CD4-positive, alpha-beta memory T cell (primary cell): ENCODE measurements at regions not wholly inside any gene's neighbourhood (a gene's known extent, or its start where the extent isn't known, plus 50 kb on each side); places are given as distances from the start of the nearest gene placed in this dataset.

Source experiments
- CTCF ChIA-PET: fragments of 350-600 bp; sonication (Branson Sonifier 250); formaldehyde crosslinking; loops from one replicate; lab custom pipeline; 2021; ENCODE audit warnings: inconsistent platforms; ENCODE audit not compliant: partially characterized antibody; lab: Charles Lee
- POLR2A ChIA-PET: fragments of 350-600 bp; sonication (Branson Sonifier 250); formaldehyde crosslinking; loops from one replicate; lab custom pipeline; 2021; ENCODE audit not compliant: partially characterized antibody; lab: Charles Lee
- DNase-seq, 5 donors: peaks; one replicate each; pipeline versions ENCODE4 v3.0.0 to v3.0.0-alpha.2; 2020 to 2022; ENCODE audit warnings: mixed read lengths in 1 of 5
- H3K27ac ChIP-seq: one replicate; pipeline ENCODE4 v1.7.0; 2013; ENCODE audit warnings: low read depth, low read length
- H3K27me3 ChIP-seq: 2 replicates; pipeline ENCODE4 v1.7.0; 2013; ENCODE audit warnings: mild to moderate bottlenecking, low read length, moderate library complexity; ENCODE audit not compliant: insufficient read depth
- H3K36me3 ChIP-seq: 2 replicates; pipeline ENCODE4 v1.7.0; 2013; ENCODE audit warnings: mild to moderate bottlenecking, low read length, moderate library complexity; ENCODE audit not compliant: insufficient read depth
- H3K4me1 ChIP-seq: 2 replicates; pipeline ENCODE4 v1.7.0; 2013; ENCODE audit warnings: mild to moderate bottlenecking, low read length, moderate library complexity; ENCODE audit not compliant: insufficient read depth
- H3K4me3 ChIP-seq, 2 donors: one replicate each; pipeline ENCODE4 v1.7.0; 2013; ENCODE audit warnings: low read length in 2 of 2, mild to moderate bottlenecking in 1 of 2
- H3K9me3 ChIP-seq, 2 donors: one replicate each; pipeline ENCODE4 v1.7.0; 2013; ENCODE audit warnings: low read length in 2 of 2, control low read depth in 1 of 2; ENCODE audit not compliant: control insufficient read depth in 1 of 2
- H3K27ac Mint-ChIP-seq, 7 donors: one replicate each; pipeline ENCODE4 v1.8.0; 2020 to 2021; ENCODE audit warnings: mixed read lengths in 7 of 7, mild to moderate bottlenecking in 6 of 7, inconsistent platforms in 3 of 7, moderate library complexity in 3 of 7
- H3K27me3 Mint-ChIP-seq, 2 donors: one replicate each; pipeline ENCODE4 v1.8.0; 2020 to 2021; ENCODE audit warnings: mixed read lengths in 2 of 2
- H3K36me3 Mint-ChIP-seq, 2 donors: one replicate each; pipeline ENCODE4 v1.8.0; 2020 to 2021; ENCODE audit warnings: mixed read lengths in 2 of 2, inconsistent platforms in 1 of 2, mild to moderate bottlenecking in 1 of 2
- H3K4me1 Mint-ChIP-seq, 4 donors: one replicate each; pipeline ENCODE4 v1.8.0; 2020 to 2021; ENCODE audit warnings: mixed read lengths in 4 of 4, mild to moderate bottlenecking in 1 of 4
- H3K4me3 Mint-ChIP-seq, 8 donors: one replicate each; pipeline ENCODE4 v1.8.0; 2020 to 2021; ENCODE audit warnings: mixed read lengths in 8 of 8, mild to moderate bottlenecking in 7 of 8, moderate library complexity in 6 of 8, inconsistent platforms in 3 of 8
- H3K9me3 Mint-ChIP-seq, 8 donors: one replicate each; pipeline ENCODE4 v1.8.0; 2020 to 2021; ENCODE audit warnings: mixed read lengths in 8 of 8, mild to moderate bottlenecking in 5 of 8, inconsistent platforms in 3 of 8, moderate library complexity in 1 of 8
- intact Hi-C: fragments of 100-400 bp; cut with micrococcal nuclease; formaldehyde crosslinking; loops from one replicate; pipeline ENCODE4 v1.15.1; 2023

GRCh38 chr2:62337403-62337802 lies 141.5 kb downstream of the B3GNT2 start:
- no peak overlapping the region for H3K4me3 ChIP-seq
- ChIA-PET POLR2A (no interaction called here), CTCF (no interaction called here)
- H3K27me3 Mint-ChIP-seq, result no peaks in the 10 kb centered on the region
- H3K4me1 ChIP-seq, result no peaks in the 10 kb centered on the region
- peaks cover 0 to 24% (median under 1%) of the 10 kb centered on the region in 4 donors for H3K4me1 Mint-ChIP-seq
- H3K9me3 ChIP-seq, result no peaks in the 10 kb centered on the region
- no peak for DNase-seq
- H3K27me3 ChIP-seq, result no peaks in the 10 kb centered on the region
- H3K36me3 ChIP-seq, result no peaks in the 10 kb centered on the region
- H3K36me3 Mint-ChIP-seq, result no peaks in the 10 kb centered on the region
- H3K27ac ChIP-seq, result no peak overlapping the region
- H3K4me3 Mint-ChIP-seq, result no peak overlapping the region
- H3K27ac Mint-ChIP-seq, result no peak overlapping the region
- H3K9me3 Mint-ChIP-seq, result no peaks in the 10 kb centered on the region
- intact Hi-C loops, result no loop called here

- Histone ChIP-seq H3K27me3 (no peaks in the 10 kb centered on the region), H3K27ac (no peak overlapping the region), H3K4me1 (no peaks in the 10 kb centered on the region), H3K4me3 (no peak overlapping the region), H3K9me3 (no peaks in the 10 kb centered on the region), H3K36me3 (no peaks in the 10 kb centered on the region)
- H3K4me1 Mint-ChIP-seq, result peaks cover 0 to 24% (median 1%) of the 10 kb centered on the region in 4 donors
- no peak overlapping the region for H3K4me3 Mint-ChIP-seq
- peak overlapping the region in 1 of 7 donors; percentile 16 for H3K27ac Mint-ChIP-seq
- POLR2A ChIA-PET, result no interaction called here
- intact Hi-C loops, result no loop called here
- no peak for DNase-seq
- H3K9me3 Mint-ChIP-seq, result no peaks in the 10 kb centered on the region
- no peaks in the 10 kb centered on the region for H3K27me3 Mint-ChIP-seq
- CTCF ChIA-PET, result no interaction called here
- H3K36me3 Mint-ChIP-seq, result no peaks in the 10 kb centered on the region
Observed at GRCh38 chr2:62335612-62336011, 139.7 kb downstream of the B3GNT2 start.

GRCh38 chr2:62334440-62335058 lies 138.6 kb downstream of the B3GNT2 start:
- no peaks in the 10 kb centered on the region for H3K9me3 Mint-ChIP-seq
- H3K4me1 Mint-ChIP-seq, result peaks cover 0 to 24% (median 1%) of the 10 kb centered on the region in 4 donors
- intact Hi-C loops, result no loop called here
- H3K27ac Mint-ChIP-seq, result peak overlapping the region in 5 of 7 donors; percentile 20 to 88 (median 77)
- ChIA-PET CTCF (interaction anchor here (0.9 kb wide), 1 partner anchor 21 kb away, joined by 3 read pairs; no protein-coding TSS in a partner anchor), POLR2A (no interaction called here)
- H3K27ac ChIP-seq, result no peak overlapping the region
- DNase-seq, result no peak
- no peaks in the 10 kb centered on the region for H3K27me3 Mint-ChIP-seq
- H3K27me3 ChIP-seq, result no peaks in the 10 kb centered on the region
- no peaks in the 10 kb centered on the region for H3K36me3 Mint-ChIP-seq
- H3K9me3 ChIP-seq, result no peaks in the 10 kb centered on the region
- no peak overlapping the region for H3K4me3 Mint-ChIP-seq
- no peaks in the 10 kb centered on the region for H3K4me1 ChIP-seq
- no peaks in the 10 kb centered on the region for H3K36me3 ChIP-seq
- H3K4me3 ChIP-seq, result no peak overlapping the region

- DNase-seq, result no peak
- Histone ChIP-seq H3K27me3 (no peaks in the 10 kb centered on the region), H3K36me3 (no peaks in the 10 kb centered on the region), H3K27ac (no peak overlapping the region), H3K4me1 (no peaks in the 10 kb centered on the region), H3K4me3 (no peak overlapping the region), H3K9me3 (no peaks in the 10 kb centered on the region)
- Mint-ChIP-seq H3K4me1 (peaks cover 0 to 24% (median 1%) of the 10 kb centered on the region in 4 donors), H3K4me3 (no peak overlapping the region), H3K9me3 (no peaks in the 10 kb centered on the region), H3K27ac (peak overlapping the region in 4 of 7 donors; percentile 70 to 88 (median 78)), H3K27me3 (no peaks in the 10 kb centered on the region), H3K36me3 (no peaks in the 10 kb centered on the region)
- intact Hi-C loops, result no loop called here
- ChIA-PET POLR2A (interaction anchor here (0.8 kb wide), 1 partner anchor 25 kb away, joined by 4 read pairs; no protein-coding TSS in a partner anchor), CTCF (interaction anchor here (0.9 kb wide), 1 partner anchor 20 kb away, joined by 3 read pairs; no protein-coding TSS in a partner anchor)
Observed at GRCh38 chr2:62334009-62334408, 138.1 kb downstream of the B3GNT2 start.

GRCh38 chr2:62330959-62331358 lies 135.0 kb downstream of the B3GNT2 start:
- no peaks in the 10 kb centered on the region for H3K27me3 Mint-ChIP-seq
- H3K36me3 Mint-ChIP-seq, result no peaks in the 10 kb centered on the region
- H3K27ac Mint-ChIP-seq, result peak overlapping the region in 1 of 7 donors; percentile 6
- ChIA-PET POLR2A (no interaction called here), CTCF (no interaction called here)
- intact Hi-C loops, result no loop called here
- H3K9me3 Mint-ChIP-seq, result peaks cover 0 to 4% (median 0%) of the 10 kb centered on the region in 8 donors
- H3K27ac ChIP-seq, result no peak overlapping the region
- no peak overlapping the region for H3K4me3 Mint-ChIP-seq
- H3K4me1 Mint-ChIP-seq, result peaks cover 0 to 24% (median 1%) of the 10 kb centered on the region in 4 donors
- H3K4me1 ChIP-seq, result no peaks in the 10 kb centered on the region
- no peak overlapping the region for H3K4me3 ChIP-seq
- DNase-seq, result no peak
- H3K36me3 ChIP-seq, result no peaks in the 10 kb centered on the region
- no peaks in the 10 kb centered on the region for H3K9me3 ChIP-seq
- no peaks in the 10 kb centered on the region for H3K27me3 ChIP-seq

GRCh38 chr2:62329797-62330196 lies 133.9 kb downstream of the B3GNT2 start:
- Histone ChIP-seq H3K27ac (no peak overlapping the region), H3K9me3 (peaks cover 0 to 6% of the 10 kb centered on the region in 2 donors), H3K4me3 (no peak overlapping the region), H3K27me3 (no peaks in the 10 kb centered on the region), H3K36me3 (no peaks in the 10 kb centered on the region), H3K4me1 (no peaks in the 10 kb centered on the region)
- POLR2A ChIA-PET, result no interaction called here
- intact Hi-C loops, result no loop called here
- no peaks in the 10 kb centered on the region for H3K36me3 Mint-ChIP-seq
- DNase-seq, result no peak
- H3K27ac Mint-ChIP-seq, result no peak overlapping the region
- CTCF ChIA-PET, result no interaction called here
- peaks cover 0 to 11% (median under 1%) of the 10 kb centered on the region in 8 donors for H3K9me3 Mint-ChIP-seq
- H3K4me3 Mint-ChIP-seq, result no peak overlapping the region
- peaks cover 0 to 20% (median 1%) of the 10 kb centered on the region in 4 donors for H3K4me1 Mint-ChIP-seq
- H3K27me3 Mint-ChIP-seq, result no peaks in the 10 kb centered on the region

- Histone ChIP-seq H3K9me3 (peaks cover 0 to 6% of the 10 kb centered on the region in 2 donors), H3K27ac (no peak overlapping the region), H3K4me3 (no peak overlapping the region), H3K4me1 (no peaks in the 10 kb centered on the region), H3K27me3 (no peaks in the 10 kb centered on the region), H3K36me3 (no peaks in the 10 kb centered on the region)
- Mint-ChIP-seq H3K27ac (no peak overlapping the region), H3K27me3 (no peaks in the 10 kb centered on the region), H3K36me3 (no peaks in the 10 kb centered on the region), H3K4me1 (peaks cover 0 to 3% (median 0%) of the 10 kb centered on the region in 4 donors), H3K9me3 (peaks cover 0 to 18% (median 2%) of the 10 kb centered on the region in 8 donors), H3K4me3 (no peak overlapping the region)
- no peak for DNase-seq
- ChIA-PET POLR2A (no interaction called here), CTCF (no interaction called here)
- intact Hi-C loops, result no loop called here
Observed at GRCh38 chr2:62326735-62327134, 130.8 kb downstream of the B3GNT2 start.
